Adrenal gland (tissue), 9 donors: ENCODE measurements at regions not wholly inside any gene's neighbourhood (a gene's known extent, or its start where the extent isn't known, plus 50 kb on each side); places are given as distances from the start of the nearest gene placed in this dataset.

Source experiments
- DNase-seq, 7 donors: peaks; one replicate each; pipeline ENCODE4 v3.0.0-alpha.2; 2019 to 2020
- H3K27ac ChIP-seq, 5 donors: fragments of 200-600 bp; sonication (generic) in 4 of 5; 1 replicate in 3 of 5; 2 replicates in 2 of 5; pipeline versions ENCODE4 v1.5.1 to v1.8.0; 2016 to 2020; ENCODE audit warnings: mild to moderate bottlenecking in 1 of 5
- H3K27me3 ChIP-seq: fragments of 200-600 bp; 2 replicates; pipeline ENCODE4 v1.8.0; 2021
- H3K36me3 ChIP-seq, 2 donors: fragments of 200-600 bp; replicated peaks in 1 of 2; 1 replicate in 1 of 2; 2 replicates in 1 of 2; pipeline versions ENCODE4 v1.5.1 to v1.8.0; 2018 to 2022
- H3K4me1 ChIP-seq, 2 donors: fragments of 200-600 bp; replicated peaks in 1 of 2; 1 replicate in 1 of 2; 2 replicates in 1 of 2; pipeline versions ENCODE4 v1.5.1 to v1.8.0; 2018 to 2021
- H3K4me3 ChIP-seq, 4 donors: fragments of 200-600 bp; sonication (generic) in 3 of 4; one replicate each; pipeline ENCODE4 v1.5.1; 2016 to 2018
- H3K9me3 ChIP-seq, 3 donors: fragments of 200-600 bp; sonication (generic) in 1 of 3; replicated peaks in 1 of 3; 1 replicate in 2 of 3; 2 replicates in 1 of 3; pipeline versions ENCODE4 v1.5.1 to v1.8.0; 2016 to 2021
- POLR2A ChIP-seq, 2 donors: fragments of 450-650 bp; IDR thresholded peaks; one replicate each; pipeline ENCODE4 v1.6.1; 2017; ENCODE audit warnings: antibody characterized with exemption in 2 of 2, mild to moderate bottlenecking in 2 of 2, moderate library complexity in 1 of 2
- WGBS, 4 donors: extraction: QIAGEN DNeasy Blood & Tissue Kit in 2 of 4; methylation state at CpG; one replicate each; pipeline versions ENCODE4 v1.1.5 to v1.1.7; 2013 to 2017; 5-methylcytosine and 5-hydroxymethylcytosine counted together
- intact Hi-C, 2 donors: fragments of 100-400 bp; cut with DNase I; formaldehyde crosslinking; loops; one replicate each; pipeline versions ENCODE4 v1.14.1 to v1.15.0; 2022 to 2023
- TF ChIP-seq, protein P1 (sequence below), 6 experiments: fragments of 450-650 bp in 4 of 6; fragments of 200-600 bp in 2 of 6; sonication (generic) in 1 of 6; IDR thresholded peaks; 1 replicate in 5 of 6; 2 replicates in 1 of 6; pipeline versions ENCODE4 v1.5.1 to v1.8.0; 2016 to 2021; ENCODE audit warnings: antibody characterized with exemption in 6 of 6, mild to moderate bottlenecking in 2 of 6, moderate library complexity in 1 of 6
- donor health status: healthy with polysubstance abuse.
- donor health status: Bipolar disorder and iron deficiency.
- donor health status: DM: yes; HTN: yes; CAD: no.
- donor health status: DM: no; HTN: no; CAD: no.
- donor health status: DM: no; HTN: no; CAD: no.

DNA sequence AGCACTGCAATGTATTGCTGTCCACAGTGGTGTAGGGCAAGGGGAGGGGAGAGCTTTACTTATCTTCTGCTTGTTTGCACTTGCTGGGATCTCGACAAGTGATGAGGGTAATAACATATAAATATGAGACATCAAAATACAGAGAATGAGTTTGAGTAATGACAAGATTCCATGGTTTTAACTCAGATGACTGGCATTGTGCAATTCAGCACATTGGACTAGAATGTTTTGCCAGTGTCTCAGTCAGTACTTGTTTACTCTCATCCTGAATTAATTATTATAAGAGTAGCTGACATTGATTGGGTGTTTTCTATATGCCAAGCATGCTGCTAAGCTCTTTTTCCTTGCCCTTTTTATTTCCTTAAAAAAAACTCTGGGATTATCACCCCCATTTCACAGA is 306.7 kb upstream of the MMADHC start:
- DNase-seq, result no peak
- H3K4me3 ChIP-seq, result no peak overlapping the region
- no peaks in the 10 kb centered on the region for H3K4me1 ChIP-seq
- no peaks in the 10 kb centered on the region for H3K9me3 ChIP-seq
- no peak overlapping the region for H3K27ac ChIP-seq
- WGBS, 4 donors, result 71 to 88% (median 81%) methylated on average over 1 of the region's 1 CpG
- no peaks in the 10 kb centered on the region for H3K27me3 ChIP-seq
- TF ChIP-seq, protein P1, sequence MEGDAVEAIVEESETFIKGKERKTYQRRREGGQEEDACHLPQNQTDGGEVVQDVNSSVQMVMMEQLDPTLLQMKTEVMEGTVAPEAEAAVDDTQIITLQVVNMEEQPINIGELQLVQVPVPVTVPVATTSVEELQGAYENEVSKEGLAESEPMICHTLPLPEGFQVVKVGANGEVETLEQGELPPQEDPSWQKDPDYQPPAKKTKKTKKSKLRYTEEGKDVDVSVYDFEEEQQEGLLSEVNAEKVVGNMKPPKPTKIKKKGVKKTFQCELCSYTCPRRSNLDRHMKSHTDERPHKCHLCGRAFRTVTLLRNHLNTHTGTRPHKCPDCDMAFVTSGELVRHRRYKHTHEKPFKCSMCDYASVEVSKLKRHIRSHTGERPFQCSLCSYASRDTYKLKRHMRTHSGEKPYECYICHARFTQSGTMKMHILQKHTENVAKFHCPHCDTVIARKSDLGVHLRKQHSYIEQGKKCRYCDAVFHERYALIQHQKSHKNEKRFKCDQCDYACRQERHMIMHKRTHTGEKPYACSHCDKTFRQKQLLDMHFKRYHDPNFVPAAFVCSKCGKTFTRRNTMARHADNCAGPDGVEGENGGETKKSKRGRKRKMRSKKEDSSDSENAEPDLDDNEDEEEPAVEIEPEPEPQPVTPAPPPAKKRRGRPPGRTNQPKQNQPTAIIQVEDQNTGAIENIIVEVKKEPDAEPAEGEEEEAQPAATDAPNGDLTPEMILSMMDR (IDR thresholded peaks at IDR 0.05), result no peak
- TF ChIP-seq POLR2A (IDR thresholded peaks at IDR 0.05), result no peak
- intact Hi-C loops, result no loop called here
- H3K36me3 ChIP-seq, result no peaks in the 10 kb centered on the region

DNA sequence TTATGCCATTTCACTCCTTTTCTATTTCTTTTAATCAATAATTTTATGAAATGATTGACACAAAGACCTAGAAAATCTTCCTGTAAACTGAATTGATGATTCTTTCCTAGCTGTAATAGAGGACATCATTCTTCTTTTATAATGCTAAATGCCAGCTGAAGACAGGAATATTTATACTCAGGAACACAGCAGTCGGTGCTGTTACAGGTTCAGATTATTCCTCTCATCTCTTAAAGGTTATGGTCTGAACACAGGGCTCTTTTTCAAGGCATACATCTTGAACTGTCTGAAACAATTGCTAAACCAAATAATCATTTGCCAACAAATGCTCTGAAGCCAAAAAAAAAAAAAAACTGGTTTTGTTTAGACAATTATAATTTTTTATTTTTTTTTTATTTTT is 305.0 kb upstream of the MMADHC start:
- H3K27me3 ChIP-seq, result no peaks in the 10 kb centered on the region
- no peak for DNase-seq
- no peaks in the 10 kb centered on the region for H3K36me3 ChIP-seq
- 28 to 59% (median 38%) methylated on average over 1 of the region's 1 CpG for WGBS, 4 donors
- H3K4me3 ChIP-seq, result no peak overlapping the region
- no peaks in the 10 kb centered on the region for H3K4me1 ChIP-seq
- TF ChIP-seq, protein P1 (IDR thresholded peaks at IDR 0.05), result no peak
- no peak for TF ChIP-seq POLR2A (IDR thresholded peaks at IDR 0.05)
- intact Hi-C loops, result no loop called here
- no peaks in the 10 kb centered on the region for H3K9me3 ChIP-seq
- H3K27ac ChIP-seq, result no peak overlapping the region

DNA sequence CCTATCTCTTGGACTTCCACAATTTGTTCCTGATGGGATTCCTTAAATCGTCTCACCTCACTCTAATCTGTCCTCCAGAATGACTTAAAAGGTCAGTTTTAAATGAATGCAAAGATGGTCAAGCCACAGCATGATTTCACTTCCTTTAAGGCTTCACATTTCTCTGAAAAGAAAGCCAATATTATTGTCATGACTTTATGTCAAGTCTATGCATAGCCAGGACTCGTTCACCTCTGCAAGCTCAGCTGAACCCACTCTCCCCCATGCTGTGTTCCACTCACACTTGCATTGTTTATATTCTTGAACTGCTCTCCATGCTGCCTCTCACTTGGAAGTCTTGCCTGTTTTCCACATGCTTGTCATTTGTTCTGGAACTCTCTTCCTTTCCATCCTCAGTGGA is 298.4 kb upstream of the MMADHC start:
- no peaks in the 10 kb centered on the region for H3K36me3 ChIP-seq
- H3K4me3 ChIP-seq, result no peak overlapping the region
- TF ChIP-seq, protein P1 (IDR thresholded peaks at IDR 0.05), result no peak
- TF ChIP-seq POLR2A (IDR thresholded peaks at IDR 0.05), result no peak
- H3K27me3 ChIP-seq, result no peaks in the 10 kb centered on the region
- H3K27ac ChIP-seq, result no peak overlapping the region
- no peaks in the 10 kb centered on the region for H3K9me3 ChIP-seq
- WGBS, 4 donors, result 68 to 85% (median 83%) methylated on average over 2 of the region's 2 CpGs
- intact Hi-C loops, result no loop called here
- H3K4me1 ChIP-seq, result no peaks in the 10 kb centered on the region
- no peak for DNase-seq

DNA sequence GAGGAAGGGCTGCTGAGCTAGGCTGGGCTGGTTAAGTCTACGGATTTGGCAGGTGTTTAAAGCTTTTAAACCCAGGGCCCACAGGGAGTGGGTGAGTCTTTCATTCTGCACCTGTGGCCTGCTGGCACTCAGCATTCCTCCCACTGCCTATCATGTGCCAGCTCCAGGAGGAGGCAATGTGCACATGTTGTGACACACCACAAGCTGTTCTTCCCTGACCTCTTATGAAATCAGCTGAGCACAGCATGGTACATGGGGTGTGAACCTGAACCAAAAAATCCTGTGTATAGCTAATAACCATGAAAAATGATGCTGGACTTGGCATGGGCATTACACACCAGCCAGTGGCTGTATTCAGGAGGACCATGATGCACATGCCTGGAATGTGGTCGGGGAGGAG is 297.9 kb upstream of the MMADHC start:
- Histone ChIP-seq H3K4me3 (no peak overlapping the region), H3K4me1 (no peaks in the 10 kb centered on the region), H3K9me3 (no peaks in the 10 kb centered on the region), H3K36me3 (no peaks in the 10 kb centered on the region), H3K27me3 (no peaks in the 10 kb centered on the region), H3K27ac (no peak overlapping the region)
- TF ChIP-seq, protein P1 (IDR thresholded peaks at IDR 0.05), result no peak
- no peak for DNase-seq
- intact Hi-C loops, result no loop called here
- WGBS, 4 donors, result 83 to 89% (median 85%) methylated on average over 2 of the region's 2 CpGs
